ENCODE measurements at regions not wholly inside any gene's neighbourhood (a gene's known extent, or its start where the extent isn't known, plus 50 kb on each side); places are given as distances from the start of the nearest gene placed in this dataset.

DNA sequence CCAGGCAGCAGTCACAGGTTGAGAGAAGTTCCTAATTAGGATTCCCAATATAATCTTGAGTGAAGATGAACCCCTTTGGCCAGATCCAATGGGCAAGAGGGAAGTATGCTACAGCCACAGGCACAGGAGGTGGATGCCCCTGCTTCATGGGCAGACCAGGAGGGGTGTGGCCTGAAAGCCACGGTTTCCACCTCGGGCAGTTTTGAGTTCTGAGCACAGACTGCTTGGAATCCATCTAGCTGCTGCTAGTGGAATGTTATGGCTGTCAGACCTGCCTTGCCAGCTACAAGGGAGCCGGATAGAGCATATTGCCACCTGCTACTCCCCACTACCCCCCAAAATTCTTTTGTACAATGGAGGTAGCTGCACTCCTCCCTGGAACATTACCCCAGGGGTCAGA lies 672.9 kb downstream of the HACE1 start:
- TF ChIP-seq ZNF384 (IDR thresholded peaks at IDR 0.05; ENCODE audit: borderline replicate concordance, low read depth, low read length): no peak
- no peak for TF ChIP-seq NFYA (IDR thresholded peaks at IDR 0.05; ENCODE audit: borderline replicate concordance, low read depth, low read length)
- TF ChIP-seq HDAC2 (IDR thresholded peaks at IDR 0.05): no peak
- no peak for TF ChIP-seq SPI1 (IDR thresholded peaks at IDR 0.05; ENCODE audit: borderline replicate concordance, insufficient read depth, low read depth, low read length)
- TF ChIP-seq, protein P1, sequence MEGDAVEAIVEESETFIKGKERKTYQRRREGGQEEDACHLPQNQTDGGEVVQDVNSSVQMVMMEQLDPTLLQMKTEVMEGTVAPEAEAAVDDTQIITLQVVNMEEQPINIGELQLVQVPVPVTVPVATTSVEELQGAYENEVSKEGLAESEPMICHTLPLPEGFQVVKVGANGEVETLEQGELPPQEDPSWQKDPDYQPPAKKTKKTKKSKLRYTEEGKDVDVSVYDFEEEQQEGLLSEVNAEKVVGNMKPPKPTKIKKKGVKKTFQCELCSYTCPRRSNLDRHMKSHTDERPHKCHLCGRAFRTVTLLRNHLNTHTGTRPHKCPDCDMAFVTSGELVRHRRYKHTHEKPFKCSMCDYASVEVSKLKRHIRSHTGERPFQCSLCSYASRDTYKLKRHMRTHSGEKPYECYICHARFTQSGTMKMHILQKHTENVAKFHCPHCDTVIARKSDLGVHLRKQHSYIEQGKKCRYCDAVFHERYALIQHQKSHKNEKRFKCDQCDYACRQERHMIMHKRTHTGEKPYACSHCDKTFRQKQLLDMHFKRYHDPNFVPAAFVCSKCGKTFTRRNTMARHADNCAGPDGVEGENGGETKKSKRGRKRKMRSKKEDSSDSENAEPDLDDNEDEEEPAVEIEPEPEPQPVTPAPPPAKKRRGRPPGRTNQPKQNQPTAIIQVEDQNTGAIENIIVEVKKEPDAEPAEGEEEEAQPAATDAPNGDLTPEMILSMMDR (IDR thresholded peaks at IDR 0.05 in 2 of 3, conservative IDR thresholded peaks at IDR 0.05 in 1 of 3; ENCODE audit: control insufficient read depth in 2 of 3, extremely low read depth in 1 of 3, insufficient read depth in 1 of 3, low read depth in 3 of 3, low read length in 3 of 3): no peak
- no peak for TF ChIP-seq EP300 (IDR thresholded peaks at IDR 0.05; ENCODE audit: borderline replicate concordance in 1 of 2, control insufficient read depth in 1 of 2, low read depth in 2 of 2, low read length in 2 of 2)
- TF ChIP-seq POLR2A (IDR thresholded peaks at IDR 0.05; ENCODE audit: low read depth, low read length): no peak
- TF ChIP-seq KDM1A (IDR thresholded peaks at IDR 0.05; ENCODE audit: borderline replicate concordance): no peak
- no peak for TF ChIP-seq JUND (IDR thresholded peaks at IDR 0.05; ENCODE audit: low read depth, low read length)
- no peak for TF ChIP-seq CHD2 (IDR thresholded peaks at IDR 0.05; ENCODE audit: borderline replicate concordance, low read depth, low read length)
- TF ChIP-seq POLR2AphosphoS2 (IDR thresholded peaks at IDR 0.05; ENCODE audit: low read depth, low read length): no peak
- TF ChIP-seq, protein P2, sequence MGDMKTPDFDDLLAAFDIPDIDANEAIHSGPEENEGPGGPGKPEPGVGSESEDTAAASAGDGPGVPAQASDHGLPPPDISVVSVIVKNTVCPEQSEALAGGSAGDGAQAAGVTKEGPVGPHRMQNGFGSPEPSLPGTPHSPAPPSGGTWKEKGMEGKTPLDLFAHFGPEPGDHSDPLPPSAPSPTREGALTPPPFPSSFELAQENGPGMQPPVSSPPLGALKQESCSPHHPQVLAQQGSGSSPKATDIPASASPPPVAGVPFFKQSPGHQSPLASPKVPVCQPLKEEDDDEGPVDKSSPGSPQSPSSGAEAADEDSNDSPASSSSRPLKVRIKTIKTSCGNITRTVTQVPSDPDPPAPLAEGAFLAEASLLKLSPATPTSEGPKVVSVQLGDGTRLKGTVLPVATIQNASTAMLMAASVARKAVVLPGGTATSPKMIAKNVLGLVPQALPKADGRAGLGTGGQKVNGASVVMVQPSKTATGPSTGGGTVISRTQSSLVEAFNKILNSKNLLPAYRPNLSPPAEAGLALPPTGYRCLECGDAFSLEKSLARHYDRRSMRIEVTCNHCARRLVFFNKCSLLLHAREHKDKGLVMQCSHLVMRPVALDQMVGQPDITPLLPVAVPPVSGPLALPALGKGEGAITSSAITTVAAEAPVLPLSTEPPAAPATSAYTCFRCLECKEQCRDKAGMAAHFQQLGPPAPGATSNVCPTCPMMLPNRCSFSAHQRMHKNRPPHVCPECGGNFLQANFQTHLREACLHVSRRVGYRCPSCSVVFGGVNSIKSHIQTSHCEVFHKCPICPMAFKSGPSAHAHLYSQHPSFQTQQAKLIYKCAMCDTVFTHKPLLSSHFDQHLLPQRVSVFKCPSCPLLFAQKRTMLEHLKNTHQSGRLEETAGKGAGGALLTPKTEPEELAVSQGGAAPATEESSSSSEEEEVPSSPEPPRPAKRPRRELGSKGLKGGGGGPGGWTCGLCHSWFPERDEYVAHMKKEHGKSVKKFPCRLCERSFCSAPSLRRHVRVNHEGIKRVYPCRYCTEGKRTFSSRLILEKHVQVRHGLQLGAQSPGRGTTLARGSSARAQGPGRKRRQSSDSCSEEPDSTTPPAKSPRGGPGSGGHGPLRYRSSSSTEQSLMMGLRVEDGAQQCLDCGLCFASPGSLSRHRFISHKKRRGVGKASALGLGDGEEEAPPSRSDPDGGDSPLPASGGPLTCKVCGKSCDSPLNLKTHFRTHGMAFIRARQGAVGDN (IDR thresholded peaks at IDR 0.05): no peak
- no peak for TF ChIP-seq PAX8 (IDR thresholded peaks at IDR 0.05)
- TF ChIP-seq TAF1 (IDR thresholded peaks at IDR 0.05; ENCODE audit: borderline replicate concordance, low read depth, low read length): no peak
